Astrocyte (in vitro differentiated cells and primary cell): ENCODE measurements at regions not wholly inside any gene's neighbourhood (a gene's known extent, or its start where the extent isn't known, plus 50 kb on each side); places are given as distances from the start of the nearest gene placed in this dataset.

Experiments used
- DNase-seq: peaks from one replicate; pipeline ENCODE4 v3.0.0-alpha.2; 2010; ENCODE audit warnings: low read depth
- FAIRE-seq: peaks from 2 replicates; lab custom pipeline; 2011; peaks lifted over from hg19 to GRCh38; lab: Jason Lieb, UNC
- H2AFZ ChIP-seq: 2 replicates; pipeline ENCODE4 v1.6.0; 2012; ENCODE audit warnings: low read depth, low read length, inconsistent platforms
- H3K27ac ChIP-seq: 2 replicates; pipeline ENCODE4 v1.5.1; 2011; ENCODE audit warnings: low read depth, low read length, inconsistent platforms
- H3K27me3 ChIP-seq: 2 replicates; pipeline ENCODE4 v1.6.0; 2011; ENCODE audit warnings: low read length, inconsistent platforms; ENCODE audit not compliant: insufficient read depth
- H3K36me3 ChIP-seq: 2 replicates; pipeline ENCODE4 v1.5.1; 2011; ENCODE audit warnings: low read length, inconsistent platforms; ENCODE audit not compliant: insufficient read depth
- H3K4me1 ChIP-seq: 2 replicates; pipeline ENCODE4 v1.5.1; 2011; ENCODE audit warnings: low read length, inconsistent platforms; ENCODE audit not compliant: insufficient read depth
- H3K4me2 ChIP-seq: 2 replicates; pipeline ENCODE4 v1.6.0; 2012; ENCODE audit warnings: low read length, inconsistent platforms
- H3K4me3 ChIP-seq: 2 replicates; pipeline ENCODE4 v1.5.1; 2011; ENCODE audit warnings: low read depth, mild to moderate bottlenecking, low read length, inconsistent platforms; ENCODE audit not compliant: insufficient read depth
- H3K79me2 ChIP-seq: 2 replicates; pipeline ENCODE4 v1.6.0; 2012; ENCODE audit warnings: mild to moderate bottlenecking, low read length, inconsistent platforms; ENCODE audit not compliant: insufficient read depth
- H3K9ac ChIP-seq: 2 replicates; pipeline ENCODE4 v1.6.0; 2012; ENCODE audit warnings: mild to moderate bottlenecking, low read length, inconsistent platforms
- H3K9me3 ChIP-seq: 2 replicates; pipeline ENCODE4 v1.5.1; 2012; ENCODE audit warnings: low read depth, mild to moderate bottlenecking, low read length, inconsistent platforms; ENCODE audit not compliant: insufficient read depth
- H4K20me1 ChIP-seq: 2 replicates; pipeline ENCODE4 v1.6.0; 2012; ENCODE audit warnings: low read length, inconsistent platforms; ENCODE audit not compliant: insufficient read depth
- H3K27ac Mint-ChIP-seq: one replicate; pipeline ENCODE4 v1.8.0; 2021; ENCODE audit warnings: mild to moderate bottlenecking, mixed read lengths; ENCODE audit not compliant: unreplicated experiment
- H3K27me3 Mint-ChIP-seq: one replicate; pipeline ENCODE4 v1.8.0; 2021; ENCODE audit warnings: low read depth, mixed read lengths; ENCODE audit not compliant: unreplicated experiment
- H3K36me3 Mint-ChIP-seq: one replicate; pipeline ENCODE4 v1.8.0; 2021; ENCODE audit warnings: low read depth, mixed read lengths; ENCODE audit not compliant: unreplicated experiment
- H3K4me1 Mint-ChIP-seq: one replicate; pipeline ENCODE4 v1.8.0; 2021; ENCODE audit warnings: low read depth, mixed read lengths; ENCODE audit not compliant: unreplicated experiment
- H3K4me3 Mint-ChIP-seq: one replicate; pipeline ENCODE4 v1.8.0; 2021; ENCODE audit warnings: mild to moderate bottlenecking, moderate library complexity, mixed read lengths; ENCODE audit not compliant: unreplicated experiment
- H3K9me3 Mint-ChIP-seq: one replicate; pipeline ENCODE4 v1.8.0; 2021; ENCODE audit warnings: mild to moderate bottlenecking, mixed read lengths; ENCODE audit not compliant: unreplicated experiment
- CTCF ChIP-seq: IDR thresholded peaks from 2 replicates; pipeline ENCODE4 v1.5.1; 2011; ENCODE audit warnings: low read depth, mild to moderate bottlenecking, inconsistent platforms, low read length, moderate library complexity; ENCODE audit not compliant: insufficient read depth
- EZH2 ChIP-seq: IDR thresholded peaks from 2 replicates; pipeline ENCODE4 v1.6.1; 2012; ENCODE audit warnings: mild to moderate bottlenecking, low read length, inconsistent platforms; ENCODE audit not compliant: insufficient read depth

GRCh38 chr11:79890272-79890671 is 449.4 kb upstream of the TENM4 start:
- FAIRE-seq (no peak), DNase-seq (no peak)
- Histone ChIP-seq H3K4me2 (no peak overlapping the region), H3K4me1 (no peaks in the 10 kb centered on the region), H3K9me3 (no peaks in the 10 kb centered on the region), H3K27ac (no peak overlapping the region), H2AFZ (no peak overlapping the region), H3K36me3 (no peaks in the 10 kb centered on the region), H3K27me3 (no peaks in the 10 kb centered on the region), H3K79me2 (no peaks in the 10 kb centered on the region), H3K9ac (no peak overlapping the region), H4K20me1 (no peaks in the 10 kb centered on the region), H3K4me3 (no peak overlapping the region)
- Mint-ChIP-seq H3K27me3 (no peaks in the 10 kb centered on the region), H3K27ac (no peak overlapping the region), H3K4me1 (no peaks in the 10 kb centered on the region), H3K9me3 (peaks cover 2% of the 10 kb centered on the region), H3K36me3 (no peaks in the 10 kb centered on the region), H3K4me3 (no peak overlapping the region)
- no peak for TF ChIP-seq CTCF
- TF ChIP-seq EZH2 = no peak

GRCh38 chr11:79864882-79865281 is 424.1 kb upstream of the TENM4 start:
- FAIRE-seq (no peak), DNase-seq (no peak)
- no peaks in the 10 kb centered on the region for H4K20me1 ChIP-seq
- H2AFZ ChIP-seq = no peak overlapping the region
- no peak overlapping the region for H3K27ac ChIP-seq
- H3K9me3 ChIP-seq = no peaks in the 10 kb centered on the region
- H3K27me3 Mint-ChIP-seq = no peaks in the 10 kb centered on the region
- TF ChIP-seq CTCF (no peak), EZH2 (no peak)
- H3K9ac ChIP-seq = no peak overlapping the region
- no peak overlapping the region for H3K4me3 Mint-ChIP-seq
- no peaks in the 10 kb centered on the region for H3K36me3 ChIP-seq
- no peak overlapping the region for H3K27ac Mint-ChIP-seq
- H3K4me2 ChIP-seq = no peak overlapping the region
- peaks cover 9% of the 10 kb centered on the region for H3K9me3 Mint-ChIP-seq
- no peaks in the 10 kb centered on the region for H3K79me2 ChIP-seq
- H3K36me3 Mint-ChIP-seq = no peaks in the 10 kb centered on the region
- no peaks in the 10 kb centered on the region for H3K27me3 ChIP-seq
- no peak overlapping the region for H3K4me3 ChIP-seq
- no peaks in the 10 kb centered on the region for H3K4me1 Mint-ChIP-seq
- H3K4me1 ChIP-seq = no peaks in the 10 kb centered on the region

- no peaks in the 10 kb centered on the region for H3K36me3 Mint-ChIP-seq
- DNase-seq (no peak), FAIRE-seq (no peak)
- Histone ChIP-seq H3K9me3 (no peaks in the 10 kb centered on the region), H3K79me2 (no peaks in the 10 kb centered on the region), H3K27ac (no peak overlapping the region), H3K36me3 (no peaks in the 10 kb centered on the region), H3K27me3 (no peaks in the 10 kb centered on the region), H3K4me3 (no peak overlapping the region), H4K20me1 (no peaks in the 10 kb centered on the region), H3K4me1 (no peaks in the 10 kb centered on the region), H3K9ac (no peak overlapping the region), H2AFZ (no peak overlapping the region), H3K4me2 (no peak overlapping the region)
- TF ChIP-seq CTCF = no peak
- no peak for TF ChIP-seq EZH2
- H3K9me3 Mint-ChIP-seq = peaks cover 2% of the 10 kb centered on the region
- H3K27me3 Mint-ChIP-seq = no peaks in the 10 kb centered on the region
- no peaks in the 10 kb centered on the region for H3K4me1 Mint-ChIP-seq
- H3K27ac Mint-ChIP-seq = no peak overlapping the region
- H3K4me3 Mint-ChIP-seq = no peak overlapping the region
Measured at GRCh38 chr11:79860336-79860735, 419.5 kb upstream of the TENM4 start.
